A549 (cell line): ENCODE measurements at regions not wholly inside any gene's neighbourhood (a gene's known extent, or its start where the extent isn't known, plus 50 kb on each side); places are given as distances from the start of the nearest gene placed in this dataset.
"Not testable (repeated sequence)": the region's sequence is repeated elsewhere in the genome, so short reads cannot be mapped to it uniquely, and the experiment has no call there.

Experiments
- ATAC-seq, 2 experiments: fragments of 200-7000 bp in 1 of 2; fragments of >200 bp in 1 of 2; cut with Nextera tagmentation in 1 of 2; cut with Tn5 transposase in 1 of 2; 3 replicates each; pipeline versions ENCODE4 v1.8.0 to v1.9.1; 2018 to 2020; ENCODE audit warnings: mild to moderate bottlenecking in 1 of 2, moderate library complexity in 1 of 2
- CTCF ChIA-PET: fragments of 300-600 bp; sonication (Branson Sonifier 250); formaldehyde crosslinking; extraction: SDS; loops from one replicate; lab custom pipeline; 2021; ENCODE audit warnings: antibody characterized with exemption, inconsistent platforms; lab: Yijun Ruan, JAX
- POLR2A ChIA-PET: fragments of 350-600 bp; formaldehyde crosslinking; extraction: SDS; loops from one replicate; lab custom pipeline; 2021; ENCODE audit warnings: antibody characterized with exemption, inconsistent platforms; lab: Yijun Ruan, JAX
- DNase-seq, 2 experiments: peaks; one replicate each; pipeline versions ENCODE4 v3.0.0 to v3.0.0-alpha.2; 2011 to 2016; ENCODE audit warnings: low read depth in 1 of 2, low spot score in 1 of 2
- FAIRE-seq: peaks from 2 replicates; lab custom pipeline; 2011; peaks lifted over from hg19 to GRCh38; lab: Jason Lieb, UNC
- H3K27ac ChIP-seq, 2 experiments: fragments of >200 bp; sonication (Bioruptor Twin); formaldehyde crosslinking; 3 replicates each; pipeline ENCODE4 v1.5.1; 2016 to 2017
- H3K4me1 ChIP-seq: fragments of >200 bp; sonication (Bioruptor Twin); formaldehyde crosslinking; 3 replicates; pipeline ENCODE4 v1.6.1; 2016
- H3K4me2 ChIP-seq: fragments of >200 bp; sonication (Bioruptor Twin); formaldehyde crosslinking; 3 replicates; pipeline ENCODE4 v1.6.1; 2016
- H3K4me3 ChIP-seq: fragments of >200 bp; sonication (Bioruptor Twin); formaldehyde crosslinking; 3 replicates; pipeline ENCODE4 v1.5.1; 2016
- H3K9me3 ChIP-seq: fragments of >200 bp; sonication (Bioruptor Twin); formaldehyde crosslinking; 3 replicates; pipeline ENCODE4 v1.6.1; 2016
- ATOH8 ChIP-seq: fragments of 250-450 bp; sonication (Bioruptor Pico); IDR thresholded peaks from 2 replicates; pipeline ENCODE4 v1.5.0; 2020; ENCODE audit warnings: low read depth, mild to moderate bottlenecking, moderate library complexity
- BHLHE40 ChIP-seq: IDR thresholded peaks from 2 replicates; pipeline ENCODE4 v1.6.1; 2012; ENCODE audit warnings: low read depth, low read length, inconsistent platforms
- CBX2 ChIP-seq: fragments of 200-600 bp; sonication (generic); IDR thresholded peaks from 2 replicates; pipeline ENCODE4 v1.6.1; 2016; ENCODE audit warnings: low read depth, mild to moderate bottlenecking, borderline replicate concordance
- CBX8 ChIP-seq: fragments of 200-600 bp; sonication (generic); IDR thresholded peaks from 2 replicates; pipeline ENCODE4 v1.6.1; 2016
- CEBPB ChIP-seq, 2 experiments: fragments of >200 bp in 1 of 2; sonication (Bioruptor Twin) in 1 of 2; formaldehyde crosslinking in 1 of 2; IDR thresholded peaks; 2 replicates each; pipeline ENCODE4 v1.6.1; 2012 to 2016
- EHF ChIP-seq: fragments of 250-450 bp; sonication (Bioruptor Pico); IDR thresholded peaks from 2 replicates; pipeline ENCODE4 v1.5.0; 2020; ENCODE audit warnings: mild to moderate bottlenecking
- EHMT2 ChIP-seq: fragments of 200-600 bp; sonication (generic); IDR thresholded peaks from 2 replicates; pipeline ENCODE4 v1.6.1; 2016; ENCODE audit warnings: antibody characterized with exemption, low read depth, mild to moderate bottlenecking, moderate library complexity
- EP300 ChIP-seq, 2 experiments: fragments of >200 bp; sonication (Bioruptor Twin); formaldehyde crosslinking; IDR thresholded peaks; 2 replicates in 1 of 2; 3 replicates in 1 of 2; pipeline ENCODE4 v1.6.1; 2016 to 2017
- FOSL2 ChIP-seq, 2 experiments: fragments of 450-650 bp in 1 of 2; fragments of >200 bp in 1 of 2; sonication (Bioruptor Twin) in 1 of 2; formaldehyde crosslinking; IDR thresholded peaks; 2 replicates each; pipeline versions ENCODE4 v1.5.0 to v1.6.1; 2016 to 2020; ENCODE audit warnings: mild to moderate bottlenecking in 1 of 2, moderate library complexity in 1 of 2
- HMGXB4 ChIP-seq: fragments of 250-450 bp; sonication (Bioruptor Pico); IDR thresholded peaks from 2 replicates; pipeline ENCODE4 v1.5.0; 2021; ENCODE audit warnings: mild to moderate bottlenecking, moderate library complexity, borderline replicate concordance
- HOXA7 ChIP-seq: fragments of 250-450 bp; sonication (Bioruptor Pico); IDR thresholded peaks from 2 replicates; pipeline ENCODE4 v1.5.0; 2020; ENCODE audit warnings: mild to moderate bottlenecking, moderate library complexity
- HOXB13 ChIP-seq: fragments of 250-450 bp; sonication (Bioruptor Pico); IDR thresholded peaks from 2 replicates; pipeline ENCODE4 v1.5.0; 2020; ENCODE audit warnings: low read depth, mild to moderate bottlenecking, moderate library complexity
- HOXB5 ChIP-seq: fragments of 250-450 bp; sonication (Bioruptor Pico); IDR thresholded peaks from 2 replicates; pipeline ENCODE4 v1.5.0; 2020; ENCODE audit warnings: mild to moderate bottlenecking, moderate library complexity
- JUN ChIP-seq, 2 experiments: fragments of >200 bp; sonication (Bioruptor Twin); formaldehyde crosslinking; IDR thresholded peaks; 2 replicates in 1 of 2; 3 replicates in 1 of 2; pipeline ENCODE4 v1.6.1; 2016 to 2017
- JUNB ChIP-seq: fragments of >200 bp; sonication (Bioruptor Twin); formaldehyde crosslinking; IDR thresholded peaks from 2 replicates; pipeline ENCODE4 v1.6.1; 2016
- KDM1A ChIP-seq: fragments of 200-600 bp; sonication (generic); IDR thresholded peaks from 2 replicates; pipeline ENCODE4 v1.6.1; 2016; ENCODE audit warnings: low read depth, mild to moderate bottlenecking
- KDM5A ChIP-seq: fragments of 200-600 bp; sonication (generic); IDR thresholded peaks from 2 replicates; pipeline ENCODE4 v1.6.1; 2016; ENCODE audit warnings: antibody characterized with exemption, mild to moderate bottlenecking
- NFE2L2 ChIP-seq: fragments of 150-350 bp; conservative IDR thresholded peaks from 2 replicates; pipeline ENCODE4 v1.6.1; 2014; ENCODE audit warnings: low read length
- NR3C1 ChIP-seq: fragments of >200 bp; sonication (Bioruptor Twin); formaldehyde crosslinking; IDR thresholded peaks from 3 replicates; pipeline ENCODE4 v1.6.1; 2017
- SMC3 ChIP-seq: fragments of >200 bp; sonication (Bioruptor Twin); formaldehyde crosslinking; IDR thresholded peaks from 3 replicates; pipeline ENCODE4 v1.6.1; 2018; ENCODE audit warnings: inconsistent platforms
- SREBF2 ChIP-seq: fragments of 450-650 bp; IDR thresholded peaks from 2 replicates; pipeline ENCODE4 v1.6.1; 2014; ENCODE audit warnings: mild to moderate bottlenecking, moderate library complexity
- TFCP2L1 ChIP-seq: fragments of 250-450 bp; sonication (Bioruptor Pico); IDR thresholded peaks from 2 replicates; pipeline ENCODE4 v1.5.0; 2021; ENCODE audit warnings: mild to moderate bottlenecking
- WGBS: methylation state at CpG from one replicate; pipeline ENCODE4 v1.1.6; 2017; ENCODE audit errors: missing lambda C conversion rate; 5-methylcytosine and 5-hydroxymethylcytosine counted together
- TF ChIP-seq, protein P1 (sequence below): fragments of >200 bp; sonication (Bioruptor Twin); formaldehyde crosslinking; IDR thresholded peaks from 2 replicates; pipeline ENCODE4 v1.6.1; 2016
- TF ChIP-seq, protein P2 (sequence below): fragments of 450-650 bp; IDR thresholded peaks from 2 replicates; pipeline ENCODE4 v1.6.1; 2014; ENCODE audit warnings: antibody characterized with exemption

DNA sequence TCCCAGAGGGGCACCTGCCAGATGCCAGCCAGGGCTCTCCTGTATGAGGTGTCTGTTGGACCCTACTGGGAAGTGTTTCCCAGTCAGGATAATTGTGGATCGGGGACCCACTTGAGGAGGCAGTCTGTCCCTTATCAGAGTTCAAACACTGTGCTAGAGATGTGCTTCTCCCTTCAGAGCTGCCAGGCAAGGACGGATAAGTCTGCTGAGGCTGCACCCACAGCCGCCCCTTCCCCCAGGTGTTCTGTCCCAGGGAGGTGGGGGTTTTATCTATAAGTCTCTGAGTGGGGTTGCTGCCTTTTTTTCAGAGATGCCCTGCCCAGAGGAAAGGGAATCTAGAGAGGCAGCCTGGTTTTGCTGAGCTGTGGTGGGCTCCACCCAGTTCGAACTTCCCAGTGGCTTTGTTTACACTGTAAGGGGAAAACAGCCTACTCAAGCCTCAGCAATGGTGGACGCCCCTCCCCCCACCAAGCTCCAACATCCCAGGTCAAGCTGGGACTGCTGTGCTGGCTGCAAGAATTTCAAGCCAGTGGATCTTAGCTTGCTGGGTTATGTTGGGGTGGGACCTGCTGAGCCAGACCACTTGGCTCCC is 324.0 kb upstream of the SETBP1 start (continued):
- TF ChIP-seq SREBF2 = no peak
- no peak for TF ChIP-seq EP300 (IDR thresholded peaks at IDR 0.05)
- no peak for TF ChIP-seq TFCP2L1 (CRISPR knock-in tag)

- POLR2A ChIA-PET = no interaction called here
- 16% methylated on average over 2 of the region's 2 CpGs for WGBS
- no peak for TF ChIP-seq NFE2L2
Measured at GRCh38 chr18:44358402-44358801, 322.3 kb upstream of the SETBP1 start.

GRCh38 chr18:44359741-44360140 is 320.9 kb upstream of the SETBP1 start:
- H3K4me2 ChIP-seq, DNase-seq, ATAC-seq, FAIRE-seq, POLR2A ChIA-PET, H3K4me3 ChIP-seq, H3K4me1 ChIP-seq, H3K9me3 ChIP-seq, CTCF ChIA-PET, H3K27ac ChIP-seq: not testable (repeated sequence)
- 33% methylated on average over 1 of the region's 1 CpG for WGBS

More at GRCh38 chr18:44358402-44358801, 322.3 kb upstream of the SETBP1 start:
- DNase-seq (no peak), FAIRE-seq (no peak), ATAC-seq (no peak)
- H3K4me3 ChIP-seq = no peak overlapping the region
- no peaks in the 10 kb centered on the region for H3K9me3 ChIP-seq
- no peak overlapping the region for H3K4me2 ChIP-seq
- H3K4me1 ChIP-seq = no peaks in the 10 kb centered on the region
- H3K27ac ChIP-seq = no peak overlapping the region
- CTCF ChIA-PET = no interaction called here

DNA sequence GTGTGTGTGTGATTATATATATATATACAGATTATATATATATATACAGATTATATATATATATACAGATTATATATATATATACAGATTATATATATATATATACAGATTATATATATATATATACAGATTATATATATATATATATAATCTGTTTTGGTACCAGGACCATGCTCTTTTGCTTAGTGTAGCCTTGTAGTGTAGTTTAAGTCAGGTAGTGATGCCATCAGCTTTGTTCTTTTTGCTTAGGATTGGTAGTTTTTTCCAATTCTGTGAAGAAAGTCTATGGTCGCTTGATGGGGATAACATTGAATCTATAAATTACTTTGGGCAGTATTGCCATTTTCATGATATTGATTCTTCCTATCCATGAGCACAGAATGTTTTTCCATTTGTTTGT is 318.5 kb upstream of the SETBP1 start:
- FAIRE-seq, CTCF ChIA-PET, H3K4me1 ChIP-seq, H3K4me3 ChIP-seq, DNase-seq, ATAC-seq, H3K27ac ChIP-seq, POLR2A ChIA-PET, H3K9me3 ChIP-seq, H3K4me2 ChIP-seq: not testable (repeated sequence)
- WGBS = 81% methylated on average over 1 of the region's 1 CpG

DNA sequence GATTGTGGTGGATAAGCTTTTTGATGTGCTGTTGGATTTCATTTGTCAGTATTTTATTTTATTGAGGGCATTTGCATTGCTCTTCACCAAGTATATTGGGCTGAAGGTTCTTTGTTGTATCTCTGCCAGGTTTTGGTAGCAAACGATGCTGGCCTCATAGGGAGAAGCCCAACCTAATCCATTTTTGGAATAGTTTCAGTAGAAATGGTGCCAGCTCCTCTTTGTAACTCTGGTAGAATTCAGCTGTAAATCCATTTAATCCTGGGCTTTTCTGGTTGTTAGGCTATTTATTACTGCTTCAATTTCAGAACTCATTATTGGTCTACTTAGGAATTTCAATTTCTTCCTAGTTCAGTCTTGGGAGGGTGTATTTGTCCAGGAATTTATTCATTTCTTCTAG is 309.8 kb upstream of the SETBP1 start:
- no peaks in the 10 kb centered on the region for H3K9me3 ChIP-seq
- TF ChIP-seq KDM5A (no peak), CBX2 (no peak), JUNB (no peak), HOXA7 (CRISPR knock-in tag) (no peak), CEBPB (IDR thresholded peaks at IDR 0.05) (no peak), CBX8 (no peak), SREBF2 (no peak)
- TF ChIP-seq, protein P1, sequence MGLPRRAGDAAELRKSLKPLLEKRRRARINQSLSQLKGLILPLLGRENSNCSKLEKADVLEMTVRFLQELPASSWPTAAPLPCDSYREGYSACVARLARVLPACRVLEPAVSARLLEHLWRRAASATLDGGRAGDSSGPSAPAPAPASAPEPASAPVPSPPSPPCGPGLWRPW = no peak
- 0% methylated on average over 1 of the region's 1 CpG for WGBS
- ATAC-seq (no peak), DNase-seq (no peak), FAIRE-seq (no peak)
- ChIA-PET CTCF (no interaction called here), POLR2A (no interaction called here)
- H3K4me3 ChIP-seq = no peak overlapping the region
- no peak overlapping the region for H3K27ac ChIP-seq
- H3K4me2 ChIP-seq = no peak overlapping the region
- H3K4me1 ChIP-seq = no peaks in the 10 kb centered on the region

DNA sequence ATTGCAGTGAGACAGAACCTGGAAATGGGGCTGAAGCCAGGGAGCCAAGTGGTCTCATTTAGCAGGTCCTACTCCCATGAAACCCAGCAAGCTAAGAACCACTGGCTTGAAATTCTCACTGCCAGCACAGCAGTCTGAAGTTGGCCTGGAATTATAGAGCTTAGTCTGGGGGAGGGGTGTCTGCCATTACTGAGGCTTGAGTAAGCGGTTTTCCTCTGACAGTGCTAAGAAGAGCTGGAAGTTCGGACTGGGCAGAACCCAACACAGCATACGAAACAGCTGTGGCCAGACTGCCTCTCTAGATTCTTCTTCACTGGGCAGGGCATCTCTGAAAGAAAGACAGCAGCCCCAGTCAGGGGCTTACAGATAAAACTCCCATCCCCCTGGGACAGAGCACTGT is 305.7 kb upstream of the SETBP1 start:
- ChIA-PET CTCF (no interaction called here), POLR2A (no interaction called here)
- H3K27ac ChIP-seq = no peak overlapping the region
- no peaks in the 10 kb centered on the region for H3K9me3 ChIP-seq
- no peak overlapping the region for H3K4me2 ChIP-seq
- FAIRE-seq (no peak), ATAC-seq (no peak), DNase-seq (no peak)
- WGBS = 5% methylated on average over 3 of the region's 3 CpGs
- no peak overlapping the region for H3K4me3 ChIP-seq
- H3K4me1 ChIP-seq = no peaks in the 10 kb centered on the region
- TF ChIP-seq SMC3 (no peak), NR3C1 (no peak), SREBF2 (no peak), HOXA7 (CRISPR knock-in tag) (no peak), FOSL2 (IDR thresholded peaks at IDR 0.05) (no peak), FOSL2 (CRISPR knock-in tag; IDR thresholded peaks at IDR 0.05) (no peak), KDM1A (no peak), JUN (IDR thresholded peaks at IDR 0.05) (no peak), HOXB13 (no peak), ATOH8 (CRISPR knock-in tag) (no peak), JUNB (no peak), BHLHE40 (no peak), HMGXB4 (CRISPR knock-in tag) (no peak), EHMT2 (no peak), EHF (no peak), HOXB5 (CRISPR knock-in tag) (no peak), NFE2L2 (no peak)
- TF ChIP-seq, protein P2, sequence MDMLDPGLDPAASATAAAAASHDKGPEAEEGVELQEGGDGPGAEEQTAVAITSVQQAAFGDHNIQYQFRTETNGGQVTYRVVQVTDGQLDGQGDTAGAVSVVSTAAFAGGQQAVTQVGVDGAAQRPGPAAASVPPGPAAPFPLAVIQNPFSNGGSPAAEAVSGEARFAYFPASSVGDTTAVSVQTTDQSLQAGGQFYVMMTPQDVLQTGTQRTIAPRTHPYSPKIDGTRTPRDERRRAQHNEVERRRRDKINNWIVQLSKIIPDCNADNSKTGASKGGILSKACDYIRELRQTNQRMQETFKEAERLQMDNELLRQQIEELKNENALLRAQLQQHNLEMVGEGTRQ = no peak
